ES-I3 (cell line): ENCODE measurements at regions not wholly inside any gene's neighbourhood (a gene's known extent, or its start where the extent isn't known, plus 50 kb on each side); places are given as distances from the start of the nearest gene placed in this dataset.
"Not testable (repeated sequence)": the region's sequence is repeated elsewhere in the genome, so short reads cannot be mapped to it uniquely, and the experiment has no call there.

Experiments used
- H3K36me3 ChIP-seq: 2 replicates; pipeline ENCODE4 v1.6.1; 2013; ENCODE audit warnings: mild to moderate bottlenecking, low read length, control low read depth, moderate library complexity; ENCODE audit not compliant: insufficient read depth
- H3K4me1 ChIP-seq: 2 replicates; pipeline ENCODE4 v1.6.1; 2013; ENCODE audit warnings: mild to moderate bottlenecking, control low read depth, low read length; ENCODE audit not compliant: insufficient read depth
- H3K9ac ChIP-seq: 2 replicates; pipeline ENCODE4 v1.6.1; 2013; ENCODE audit warnings: low read depth, mild to moderate bottlenecking, low read length, moderate library complexity
- H3K9me3 ChIP-seq: 2 replicates; pipeline ENCODE4 v1.6.1; 2013; ENCODE audit warnings: mild to moderate bottlenecking, low read length, moderate library complexity; ENCODE audit not compliant: control insufficient read depth, insufficient read depth

GRCh38 chr2:64273524-64274398 is 129.5 kb upstream of the PELI1 start:
- Histone ChIP-seq H3K36me3 (peaks cover 9% of the 10 kb centered on the region; the same call in 1 of the 2 replicates), H3K9me3 (no peaks in the 10 kb centered on the region), H3K4me1 (peaks cover 62% of the 10 kb centered on the region), H3K9ac (no peak overlapping the region)

GRCh38 chr2:64274399-64275173 is 130.4 kb upstream of the PELI1 start:
- Histone ChIP-seq H3K9ac (no peak overlapping the region), H3K36me3 (peaks cover 9% of the 10 kb centered on the region; the same call in 1 of the 2 replicates), H3K4me1 (peaks cover 54% of the 10 kb centered on the region), H3K9me3 (no peaks in the 10 kb centered on the region)

- Histone ChIP-seq H3K4me1 (peaks cover 52% of the 10 kb centered on the region), H3K9me3 (no peaks in the 10 kb centered on the region), H3K9ac (no peak overlapping the region), H3K36me3 (peaks cover 9% of the 10 kb centered on the region; the same call in 1 of the 2 replicates)
Observed at GRCh38 chr2:64275174-64275466, 130.9 kb upstream of the PELI1 start.

GRCh38 chr2:64276417-64277095 is 132.3 kb upstream of the PELI1 start:
- Histone ChIP-seq H3K9me3 (no peaks in the 10 kb centered on the region), H3K4me1 (peaks cover 52% of the 10 kb centered on the region), H3K36me3 (no peaks in the 10 kb centered on the region; the same call in 1 of the 2 replicates), H3K9ac (no peak overlapping the region)

GRCh38 chr2:64277101-64277849 is 133.1 kb upstream of the PELI1 start:
- H3K36me3 ChIP-seq = no peaks in the 10 kb centered on the region; the same call in 1 of the 2 replicates
- peaks cover 48% of the 10 kb centered on the region for H3K4me1 ChIP-seq
- no peak overlapping the region for H3K9ac ChIP-seq
- no peaks in the 10 kb centered on the region for H3K9me3 ChIP-seq

- peaks cover 26% of the 10 kb centered on the region for H3K4me1 ChIP-seq
- not testable (repeated sequence) for H3K9ac ChIP-seq, H3K9me3 ChIP-seq, H3K36me3 ChIP-seq
Observed at GRCh38 chr2:64280812-64281211, 136.6 kb upstream of the PELI1 start.

- Histone ChIP-seq H3K9me3 (no peaks in the 10 kb centered on the region), H3K36me3 (no peaks in the 10 kb centered on the region), H3K4me1 (peaks cover 26% of the 10 kb centered on the region), H3K9ac (no peak overlapping the region)
Observed at GRCh38 chr2:64283006-64283570, 138.9 kb upstream of the PELI1 start.

GRCh38 chr2:64283641-64284361 is 139.6 kb upstream of the PELI1 start:
- Histone ChIP-seq H3K4me1 (peaks cover 30% of the 10 kb centered on the region), H3K9me3 (no peaks in the 10 kb centered on the region), H3K9ac (no peak overlapping the region), H3K36me3 (no peaks in the 10 kb centered on the region)

GRCh38 chr2:64284751-64285150 is 140.5 kb upstream of the PELI1 start:
- Histone ChIP-seq H3K9ac (no peak overlapping the region), H3K4me1 (peaks cover 36% of the 10 kb centered on the region), H3K9me3 (no peaks in the 10 kb centered on the region), H3K36me3 (peaks cover 4% of the 10 kb centered on the region; the same call in 1 of the 2 replicates)

GRCh38 chr2:64287202-64287740 is 143.1 kb upstream of the PELI1 start:
- Histone ChIP-seq H3K9me3 (no peaks in the 10 kb centered on the region), H3K36me3 (peaks cover 7% of the 10 kb centered on the region; the same call in 1 of the 2 replicates), H3K4me1 (peaks cover 36% of the 10 kb centered on the region), H3K9ac (no peak overlapping the region)

GRCh38 chr2:64288321-64289193 is 144.3 kb upstream of the PELI1 start:
- no peaks in the 10 kb centered on the region for H3K9me3 ChIP-seq
- H3K9ac ChIP-seq = no peak overlapping the region
- H3K36me3 ChIP-seq = peaks cover 7% of the 10 kb centered on the region; the same call in 1 of the 2 replicates
- H3K4me1 ChIP-seq = peaks cover 36% of the 10 kb centered on the region

GRCh38 chr2:64289251-64289650 is 145.0 kb upstream of the PELI1 start:
- H3K9ac ChIP-seq = no peak overlapping the region
- peaks cover 36% of the 10 kb centered on the region for H3K4me1 ChIP-seq
- peaks cover 7% of the 10 kb centered on the region; the same call in 1 of the 2 replicates for H3K36me3 ChIP-seq
- no peaks in the 10 kb centered on the region for H3K9me3 ChIP-seq
